HCT116 (cell line): ENCODE measurements at regions not wholly inside any gene's neighbourhood (a gene's known extent, or its start where the extent isn't known, plus 50 kb on each side); places are given as distances from the start of the nearest gene placed in this dataset.

Experiments used
- ELF1 ChIP-seq: IDR thresholded peaks from 2 replicates; pipeline ENCODE4 v1.6.1; 2012; ENCODE audit warnings: low read depth, borderline replicate concordance
- EZH2 ChIP-seq: fragments of 200-600 bp; sonication (generic); IDR thresholded peaks from 2 replicates; pipeline ENCODE4 v1.6.1; 2017; ENCODE audit warnings: antibody characterized with exemption, mixed run types
- EZH2phosphoT487 ChIP-seq: fragments of 200-600 bp; IDR thresholded peaks from 2 replicates; pipeline ENCODE4 v1.6.1; 2018; ENCODE audit warnings: antibody characterized with exemption, borderline replicate concordance
- FOSL1 ChIP-seq: IDR thresholded peaks from 2 replicates; pipeline ENCODE4 v1.6.1; 2012; ENCODE audit warnings: low read depth
- JUND ChIP-seq: IDR thresholded peaks from 2 replicates; pipeline ENCODE4 v1.6.1; 2012
- POLR2A ChIP-seq: IDR thresholded peaks from 2 replicates; pipeline ENCODE4 v1.7.0; 2011; ENCODE audit warnings: borderline replicate concordance; ENCODE audit not compliant: insufficient read depth, insufficient read length; ENCODE audit errors: extremely low read depth
- POLR2AphosphoS5 ChIP-seq: IDR thresholded peaks from 2 replicates; pipeline ENCODE4 v1.6.1; 2011; ENCODE audit warnings: mild to moderate bottlenecking, low read depth, low read length, moderate library complexity
- RAD21 ChIP-seq: IDR thresholded peaks from 2 replicates; pipeline ENCODE4 v1.6.1; 2012; ENCODE audit warnings: low read depth, mild to moderate bottlenecking
- SIN3A ChIP-seq: IDR thresholded peaks from 2 replicates; pipeline ENCODE4 v1.6.1; 2012; ENCODE audit warnings: low read depth
- ZNF274 ChIP-seq: fragments of 200-500 bp; sonication (Bioruptor generic); IDR thresholded peaks from 2 replicates; pipeline ENCODE4 v1.6.1; 2014; ENCODE audit warnings: mild to moderate bottlenecking, low read depth, low read length, inconsistent platforms
- TF ChIP-seq, protein P1 (sequence below): IDR thresholded peaks from 2 replicates; pipeline ENCODE4 v1.6.1; 2012; ENCODE audit warnings: low read depth
- TF ChIP-seq, protein P2 (sequence below): IDR thresholded peaks from 2 replicates; pipeline ENCODE4 v1.6.1; 2012
- TF ChIP-seq, protein P3 (sequence below), 3 experiments: fragments of 200-600 bp in 1 of 3; sonication (generic) in 1 of 3; IDR thresholded peaks in 2 of 3; conservative IDR thresholded peaks in 1 of 3; 2 replicates each; pipeline ENCODE4 v1.5.1; 2012 to 2017; ENCODE audit warnings: low read depth in 2 of 3, low read length in 2 of 3, antibody characterized with exemption in 1 of 3, borderline replicate concordance in 1 of 3, control low read depth in 1 of 3, mild to moderate bottlenecking in 1 of 3, mixed read lengths in 1 of 3, mixed run types in 1 of 3, moderate library complexity in 1 of 3; ENCODE audit not compliant: insufficient read depth in 1 of 3

DNA sequence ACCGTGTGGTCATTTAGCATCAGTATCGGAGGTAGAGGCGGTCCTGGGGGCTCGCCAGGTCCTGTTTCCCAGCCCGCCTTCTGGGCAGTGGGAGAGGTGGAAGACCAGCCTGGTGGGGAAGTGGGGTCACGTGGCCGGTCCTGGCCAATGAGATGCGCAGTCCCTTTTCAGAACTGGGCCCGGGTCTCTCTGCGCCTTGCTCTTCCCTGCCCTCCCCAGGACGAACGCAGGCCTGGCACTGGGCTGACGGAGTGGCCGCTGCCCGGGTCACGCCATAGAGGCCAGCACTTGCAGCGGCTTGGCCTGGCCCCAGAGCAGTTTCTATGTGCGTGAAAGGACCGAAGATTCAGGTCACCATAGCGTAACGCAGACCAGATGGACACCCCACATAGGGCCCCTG is 97.6 kb downstream of the OLFM1 start:
- TF ChIP-seq JUND (no peak), SIN3A (no peak), EZH2 (no peak), POLR2A (no peak), FOSL1 (no peak), ELF1 (no peak), RAD21 (no peak), EZH2phosphoT487 (no peak), ZNF274 (no peak), POLR2AphosphoS5 (no peak)
- TF ChIP-seq, protein P1, sequence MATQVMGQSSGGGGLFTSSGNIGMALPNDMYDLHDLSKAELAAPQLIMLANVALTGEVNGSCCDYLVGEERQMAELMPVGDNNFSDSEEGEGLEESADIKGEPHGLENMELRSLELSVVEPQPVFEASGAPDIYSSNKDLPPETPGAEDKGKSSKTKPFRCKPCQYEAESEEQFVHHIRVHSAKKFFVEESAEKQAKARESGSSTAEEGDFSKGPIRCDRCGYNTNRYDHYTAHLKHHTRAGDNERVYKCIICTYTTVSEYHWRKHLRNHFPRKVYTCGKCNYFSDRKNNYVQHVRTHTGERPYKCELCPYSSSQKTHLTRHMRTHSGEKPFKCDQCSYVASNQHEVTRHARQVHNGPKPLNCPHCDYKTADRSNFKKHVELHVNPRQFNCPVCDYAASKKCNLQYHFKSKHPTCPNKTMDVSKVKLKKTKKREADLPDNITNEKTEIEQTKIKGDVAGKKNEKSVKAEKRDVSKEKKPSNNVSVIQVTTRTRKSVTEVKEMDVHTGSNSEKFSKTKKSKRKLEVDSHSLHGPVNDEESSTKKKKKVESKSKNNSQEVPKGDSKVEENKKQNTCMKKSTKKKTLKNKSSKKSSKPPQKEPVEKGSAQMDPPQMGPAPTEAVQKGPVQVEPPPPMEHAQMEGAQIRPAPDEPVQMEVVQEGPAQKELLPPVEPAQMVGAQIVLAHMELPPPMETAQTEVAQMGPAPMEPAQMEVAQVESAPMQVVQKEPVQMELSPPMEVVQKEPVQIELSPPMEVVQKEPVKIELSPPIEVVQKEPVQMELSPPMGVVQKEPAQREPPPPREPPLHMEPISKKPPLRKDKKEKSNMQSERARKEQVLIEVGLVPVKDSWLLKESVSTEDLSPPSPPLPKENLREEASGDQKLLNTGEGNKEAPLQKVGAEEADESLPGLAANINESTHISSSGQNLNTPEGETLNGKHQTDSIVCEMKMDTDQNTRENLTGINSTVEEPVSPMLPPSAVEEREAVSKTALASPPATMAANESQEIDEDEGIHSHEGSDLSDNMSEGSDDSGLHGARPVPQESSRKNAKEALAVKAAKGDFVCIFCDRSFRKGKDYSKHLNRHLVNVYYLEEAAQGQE = no peak
- TF ChIP-seq, protein P2, sequence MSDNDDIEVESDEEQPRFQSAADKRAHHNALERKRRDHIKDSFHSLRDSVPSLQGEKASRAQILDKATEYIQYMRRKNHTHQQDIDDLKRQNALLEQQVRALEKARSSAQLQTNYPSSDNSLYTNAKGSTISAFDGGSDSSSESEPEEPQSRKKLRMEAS = no peak
- TF ChIP-seq, protein P3, sequence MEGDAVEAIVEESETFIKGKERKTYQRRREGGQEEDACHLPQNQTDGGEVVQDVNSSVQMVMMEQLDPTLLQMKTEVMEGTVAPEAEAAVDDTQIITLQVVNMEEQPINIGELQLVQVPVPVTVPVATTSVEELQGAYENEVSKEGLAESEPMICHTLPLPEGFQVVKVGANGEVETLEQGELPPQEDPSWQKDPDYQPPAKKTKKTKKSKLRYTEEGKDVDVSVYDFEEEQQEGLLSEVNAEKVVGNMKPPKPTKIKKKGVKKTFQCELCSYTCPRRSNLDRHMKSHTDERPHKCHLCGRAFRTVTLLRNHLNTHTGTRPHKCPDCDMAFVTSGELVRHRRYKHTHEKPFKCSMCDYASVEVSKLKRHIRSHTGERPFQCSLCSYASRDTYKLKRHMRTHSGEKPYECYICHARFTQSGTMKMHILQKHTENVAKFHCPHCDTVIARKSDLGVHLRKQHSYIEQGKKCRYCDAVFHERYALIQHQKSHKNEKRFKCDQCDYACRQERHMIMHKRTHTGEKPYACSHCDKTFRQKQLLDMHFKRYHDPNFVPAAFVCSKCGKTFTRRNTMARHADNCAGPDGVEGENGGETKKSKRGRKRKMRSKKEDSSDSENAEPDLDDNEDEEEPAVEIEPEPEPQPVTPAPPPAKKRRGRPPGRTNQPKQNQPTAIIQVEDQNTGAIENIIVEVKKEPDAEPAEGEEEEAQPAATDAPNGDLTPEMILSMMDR (IDR thresholded peaks at IDR 0.05 in 2 of 3, conservative IDR thresholded peaks at IDR 0.05 in 1 of 3; ENCODE audit: borderline replicate concordance in 1 of 3, insufficient read depth in 1 of 3, low read depth in 2 of 3, low read length in 2 of 3) = no peak
